ENCODE measurements at regions not wholly inside any gene's neighbourhood (a gene's known extent, or its start where the extent isn't known, plus 50 kb on each side); places are given as distances from the start of the nearest gene placed in this dataset.

- TF ChIP-seq CTCF (IDR thresholded peaks at IDR 0.05; ENCODE audit: borderline replicate concordance, extremely low read depth, low read length, poor library complexity, severe bottlenecking) (no peak), EZH2 (IDR thresholded peaks at IDR 0.05; ENCODE audit: borderline replicate concordance, low read depth, low read length, severe bottlenecking) (no peak)
These were observed 718.7 kb upstream of the GCFC2 start for GRCh38 chr2:76429374-76429773.
